NCI-H2029 treated with DMSO at 0.1 percent for 48 hours (cell line): ENCODE measurements at regions not wholly inside any gene's neighbourhood (a gene's known extent, or its start where the extent isn't known, plus 50 kb on each side); places are given as distances from the start of the nearest gene placed in this dataset.
"Not testable (repeated sequence)": the region's sequence is repeated elsewhere in the genome, so short reads cannot be mapped to it uniquely, and the experiment has no call there.

Experiments used
- DNase-seq: peaks from one replicate; lab custom pipeline; 2025; lab: John Stamatoyannopoulos, UW

GRCh38 chr4:112082954-112083586, 62.2 kb upstream of the FAM241A start:
- no peak for DNase-seq

- DNase-seq = no peak
Measured at GRCh38 chr4:112083587-112084347, 61.5 kb upstream of the FAM241A start.

- no peak for DNase-seq
Measured at GRCh38 chr4:112085156-112086035, 59.9 kb upstream of the FAM241A start.

- no peak for DNase-seq
Measured at GRCh38 chr4:112086036-112086434, 59.2 kb upstream of the FAM241A start.

- DNase-seq = not testable (repeated sequence)
Measured at GRCh38 chr4:112086661-112087060, 58.6 kb upstream of the FAM241A start.

- DNase-seq = not testable (repeated sequence)
Measured at GRCh38 chr4:112092330-112092729, 52.9 kb upstream of the FAM241A start.

GRCh38 chr4:112093636-112094202, 51.5 kb upstream of the FAM241A start:
- no peak for DNase-seq

- no peak for DNase-seq
Measured at GRCh38 chr4:112094330-112094729, 50.9 kb upstream of the FAM241A start.
